ENCODE measurements at regions not wholly inside any gene's neighbourhood (a gene's known extent, or its start where the extent isn't known, plus 50 kb on each side); places are given as distances from the start of the nearest gene placed in this dataset.
A peak's percentile ranks its signal among the peaks of the same experiment; 100 is the strongest.

DNA sequence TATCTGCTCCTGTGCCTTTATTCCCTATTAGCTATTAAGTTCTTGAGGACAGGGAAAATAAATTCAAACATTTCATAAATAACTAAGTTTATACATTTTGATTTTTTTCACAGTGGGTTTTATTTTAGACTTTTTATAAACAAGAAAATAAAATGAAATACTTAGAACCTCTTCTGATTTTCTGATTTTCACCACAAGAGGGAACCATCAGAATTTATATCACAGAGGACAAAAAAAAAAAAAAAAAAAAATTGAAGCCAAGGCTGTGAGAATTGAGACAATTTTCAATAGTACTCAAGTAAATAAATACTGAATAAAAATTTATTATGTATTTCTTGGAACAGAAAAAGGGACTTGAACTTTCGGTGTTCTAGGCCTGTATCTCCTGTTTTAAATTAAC is 288.1 kb downstream of the SH3BGRL start:
- peak in 1 of 2 experiments; percentile 1 for DNase-seq
- TF ChIP-seq GATA1 (IDR thresholded peaks at IDR 0.05; ENCODE audit: low read depth, low read length): no peak
- TF ChIP-seq POLR2A (IDR thresholded peaks at IDR 0.05; ENCODE audit: low read length): no peak

DNA sequence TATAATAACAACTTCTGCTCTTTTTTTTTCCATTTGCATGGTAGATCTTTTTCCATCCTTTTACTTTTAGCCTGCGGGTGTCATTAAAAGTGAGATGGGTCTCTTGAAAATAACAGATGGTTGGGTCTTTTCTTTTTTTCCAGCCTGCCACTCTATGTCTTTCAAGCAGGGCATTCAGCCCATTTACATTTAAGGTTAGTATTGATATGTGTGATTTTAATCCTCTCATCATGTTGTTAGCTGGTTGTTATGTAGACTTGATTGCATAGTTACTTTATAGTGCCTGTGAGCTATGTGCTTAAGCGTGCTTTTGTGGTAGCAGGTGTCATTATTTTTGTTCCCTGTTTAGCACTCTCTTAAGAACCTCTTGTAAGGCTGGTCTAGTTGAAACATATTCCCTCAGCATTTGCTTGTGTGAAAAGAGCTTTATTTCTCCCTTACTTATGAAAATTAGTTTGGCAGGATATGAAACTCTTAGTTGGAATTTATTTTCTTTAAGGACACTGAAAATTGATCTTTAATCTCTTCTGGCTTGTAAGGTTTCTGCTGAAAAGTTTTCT is 326.1 kb downstream of the SH3BGRL start:
- no peak for DNase-seq
- TF ChIP-seq POLR2A (IDR thresholded peaks at IDR 0.05; ENCODE audit: low read length): no peak
- TF ChIP-seq GATA1 (IDR thresholded peaks at IDR 0.05; ENCODE audit: low read depth, low read length): no peak

DNA sequence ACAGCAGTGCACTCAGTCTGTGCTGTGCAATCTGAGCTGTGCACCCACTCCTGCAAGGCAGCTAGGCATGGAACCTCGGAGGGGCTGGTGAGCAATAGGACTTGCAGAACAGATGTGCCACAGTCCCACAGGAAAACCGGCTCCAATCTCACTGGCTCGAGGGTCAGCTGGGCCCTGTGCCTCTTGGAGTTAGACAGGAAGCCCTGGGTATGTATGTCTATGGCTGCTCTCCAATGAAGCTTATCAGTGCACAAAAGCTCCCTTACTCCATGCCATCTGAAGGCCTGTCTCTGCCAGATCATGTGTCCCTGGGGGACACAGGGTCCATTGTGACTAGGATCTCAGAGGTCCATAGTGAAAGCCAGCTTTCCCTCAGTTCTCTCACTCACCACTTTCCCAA is 335.8 kb downstream of the SH3BGRL start:
- no peak for TF ChIP-seq GATA1 (IDR thresholded peaks at IDR 0.05; ENCODE audit: low read depth, low read length)
- TF ChIP-seq POLR2A (IDR thresholded peaks at IDR 0.05; ENCODE audit: low read length): no peak
- no peak for DNase-seq

DNA sequence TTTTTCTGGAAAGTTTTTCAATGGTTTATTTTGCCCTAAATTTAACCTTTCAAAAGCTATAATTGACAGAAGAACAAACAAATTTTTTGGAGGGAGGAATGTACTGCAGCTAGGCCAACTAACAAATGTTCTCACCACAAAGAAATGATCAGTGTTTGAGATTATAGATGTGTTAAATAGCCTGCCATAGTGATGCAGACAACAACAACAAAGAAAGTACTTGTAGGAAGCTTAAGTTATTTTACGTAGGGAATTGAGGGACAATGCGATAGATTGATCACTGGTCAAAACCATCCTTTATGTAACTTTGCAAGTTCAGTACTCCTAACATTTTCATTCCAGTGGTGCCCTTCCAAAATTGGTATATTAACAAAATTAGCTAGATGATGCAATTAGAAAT is 340.4 kb downstream of the SH3BGRL start:
- TF ChIP-seq GATA1 (IDR thresholded peaks at IDR 0.05; ENCODE audit: low read depth, low read length) (no peak), POLR2A (IDR thresholded peaks at IDR 0.05; ENCODE audit: low read length) (no peak)
- no peak for DNase-seq

DNA sequence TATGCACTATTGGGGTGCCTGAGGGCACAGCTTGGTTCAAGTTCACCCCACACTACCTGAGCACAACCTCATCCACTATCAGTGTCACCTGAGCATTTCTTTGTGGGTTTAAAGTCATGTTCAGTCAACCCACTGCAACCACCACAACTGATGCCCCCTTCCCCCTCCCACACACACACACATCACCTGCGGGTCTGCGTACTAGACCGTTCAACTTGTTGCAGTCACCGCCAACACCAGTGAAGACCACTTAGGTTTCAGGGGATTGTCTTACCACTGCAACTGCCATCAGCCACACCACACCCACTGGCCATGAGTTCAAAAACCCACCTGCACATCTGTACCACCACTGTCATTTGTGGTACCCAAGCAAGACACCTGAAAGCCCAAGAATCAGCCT is 355.0 kb downstream of the SH3BGRL start:
- DNase-seq: no peak
- TF ChIP-seq POLR2A (IDR thresholded peaks at IDR 0.05; ENCODE audit: low read length): no peak
- TF ChIP-seq GATA1 (IDR thresholded peaks at IDR 0.05; ENCODE audit: low read depth, low read length): no peak

DNA sequence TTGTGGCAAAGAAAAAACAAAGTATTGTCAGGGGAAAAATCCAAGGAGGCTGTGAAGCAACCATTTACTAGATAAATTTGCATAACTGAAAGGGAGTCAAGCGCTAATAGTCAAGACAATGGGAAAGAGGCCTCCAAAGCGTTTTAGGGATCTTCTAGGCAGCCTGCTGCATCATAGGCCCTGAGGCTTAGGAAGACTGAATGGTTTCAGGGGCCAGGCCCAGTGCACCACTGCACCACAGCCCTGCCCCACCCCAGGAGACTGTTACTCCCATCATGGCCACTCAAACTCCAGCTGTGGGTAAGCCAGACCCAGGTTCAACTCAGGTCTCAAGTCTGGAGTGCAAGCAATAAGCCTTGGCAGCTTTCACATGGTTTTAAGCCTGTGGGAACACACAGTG is 362.9 kb downstream of the SH3BGRL start:
- no peak for DNase-seq
- no peak for TF ChIP-seq GATA1 (IDR thresholded peaks at IDR 0.05; ENCODE audit: low read depth, low read length)
- no peak for TF ChIP-seq POLR2A (IDR thresholded peaks at IDR 0.05; ENCODE audit: low read length)

DNA sequence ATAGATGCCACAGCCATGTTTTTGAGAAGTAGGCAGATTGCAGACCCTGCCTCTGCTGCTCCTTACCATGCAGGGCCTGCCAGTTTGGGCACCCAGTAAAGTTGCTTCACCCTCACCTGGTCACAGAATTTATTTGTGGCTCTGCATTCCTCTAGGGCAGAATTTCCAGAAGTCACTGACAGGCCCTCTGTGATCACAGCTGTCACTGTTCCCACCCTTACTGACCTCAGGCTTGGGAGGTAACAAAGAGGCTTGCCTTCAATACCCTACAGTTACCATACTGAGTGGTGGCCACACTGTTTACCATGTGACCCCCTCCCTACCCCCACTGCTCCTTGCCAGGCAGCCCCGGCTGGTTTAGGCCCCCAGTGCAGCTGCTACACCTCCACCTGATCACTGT is 375.1 kb downstream of the SH3BGRL start:
- no peak for DNase-seq
- TF ChIP-seq GATA1 (IDR thresholded peaks at IDR 0.05; ENCODE audit: low read depth, low read length): no peak
- no peak for TF ChIP-seq POLR2A (IDR thresholded peaks at IDR 0.05; ENCODE audit: low read length)

DNA sequence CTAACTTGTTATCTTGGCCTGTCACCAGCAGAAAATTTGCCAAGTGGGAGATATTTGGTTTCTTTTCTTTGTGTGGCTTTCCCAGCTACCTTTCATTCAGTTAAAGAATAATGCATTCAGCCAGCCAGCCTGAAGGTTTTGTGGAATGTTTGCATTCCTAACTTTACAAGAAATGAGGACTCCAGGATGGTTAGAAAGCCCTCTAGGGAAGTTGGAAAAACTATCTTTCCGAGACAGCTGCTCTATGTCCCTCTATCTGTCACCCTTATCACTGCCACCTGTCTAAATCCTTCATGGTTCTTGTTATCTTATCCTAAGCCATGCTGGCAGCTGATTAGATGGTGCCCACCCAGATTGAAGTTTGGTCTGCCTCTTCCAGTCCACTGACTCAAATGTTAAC is 384.2 kb downstream of the SH3BGRL start:
- TF ChIP-seq POLR2A (IDR thresholded peaks at IDR 0.05; ENCODE audit: low read length): no peak
- TF ChIP-seq GATA1 (IDR thresholded peaks at IDR 0.05; ENCODE audit: low read depth, low read length): no peak

DNA sequence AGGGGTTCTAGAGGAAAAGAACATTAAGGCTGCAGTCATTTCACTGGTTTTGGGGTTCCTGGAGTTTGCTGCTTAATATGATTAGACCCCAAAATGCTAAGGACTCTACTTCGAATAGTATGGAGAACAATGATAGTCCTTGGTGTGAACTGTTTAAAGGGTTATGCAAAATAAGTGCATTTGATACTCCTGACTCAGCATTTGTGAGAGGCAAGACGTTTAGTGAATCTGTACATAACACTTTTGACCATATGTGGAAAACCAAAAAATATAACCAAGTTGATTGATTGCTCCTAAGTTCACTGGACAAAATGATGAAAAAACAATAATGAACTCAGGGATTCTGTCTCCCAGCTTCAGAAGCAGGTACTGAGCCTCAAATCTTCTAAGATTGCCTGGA is 414.1 kb downstream of the SH3BGRL start:
- DNase-seq: no peak
- no peak for TF ChIP-seq POLR2A (IDR thresholded peaks at IDR 0.05; ENCODE audit: low read length)
- TF ChIP-seq GATA1 (IDR thresholded peaks at IDR 0.05; ENCODE audit: low read depth, low read length): no peak

More for the DNA sequence above, 384.2 kb downstream of the SH3BGRL start:
- DNase-seq: peak in 1 of 2 experiments; percentile 4

DNA sequence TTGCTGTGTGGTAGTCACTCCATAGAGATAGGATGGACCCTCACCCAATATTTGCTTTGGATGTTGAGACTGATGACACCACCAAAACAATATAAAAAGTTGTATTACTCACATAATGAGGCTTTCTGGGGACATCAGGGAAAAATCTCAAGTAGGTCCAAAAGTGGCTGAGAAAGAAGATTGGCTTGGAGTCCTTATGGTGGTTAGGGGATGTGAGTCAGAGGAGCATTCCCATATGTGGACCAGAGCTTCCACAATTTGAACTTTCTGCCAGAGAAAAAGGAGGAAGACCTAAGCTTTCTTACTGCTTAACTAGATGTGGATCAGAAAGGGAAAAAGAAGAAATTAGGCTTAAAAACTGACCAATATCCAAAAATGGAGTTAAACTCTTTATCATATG is 460.5 kb downstream of the SH3BGRL start:
- TF ChIP-seq POLR2A (IDR thresholded peaks at IDR 0.05; ENCODE audit: low read length) (no peak), GATA1 (IDR thresholded peaks at IDR 0.05; ENCODE audit: low read depth, low read length) (no peak)
- no peak for DNase-seq

DNA sequence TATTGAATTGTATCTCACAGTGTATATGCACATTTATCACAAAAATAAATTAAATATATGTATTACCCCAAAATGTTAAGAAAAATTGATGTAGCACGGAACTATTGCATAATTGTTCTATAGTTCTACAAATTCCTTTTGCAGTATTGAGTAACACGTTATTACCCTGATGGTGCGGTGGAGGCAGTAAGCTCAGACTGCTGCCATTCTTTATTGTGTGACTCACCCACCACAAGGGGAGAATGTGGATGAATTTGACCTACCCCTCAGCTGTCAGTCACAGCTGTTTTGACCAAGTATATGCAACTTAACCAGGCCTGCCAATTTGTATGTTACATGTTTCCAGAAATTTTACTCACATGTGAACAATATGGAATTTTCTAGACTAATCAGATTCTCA is 506.6 kb downstream of the SH3BGRL start:
- TF ChIP-seq GATA1 (IDR thresholded peaks at IDR 0.05; ENCODE audit: low read depth, low read length) (no peak), POLR2A (IDR thresholded peaks at IDR 0.05; ENCODE audit: low read length) (no peak)
- DNase-seq: no peak

DNA sequence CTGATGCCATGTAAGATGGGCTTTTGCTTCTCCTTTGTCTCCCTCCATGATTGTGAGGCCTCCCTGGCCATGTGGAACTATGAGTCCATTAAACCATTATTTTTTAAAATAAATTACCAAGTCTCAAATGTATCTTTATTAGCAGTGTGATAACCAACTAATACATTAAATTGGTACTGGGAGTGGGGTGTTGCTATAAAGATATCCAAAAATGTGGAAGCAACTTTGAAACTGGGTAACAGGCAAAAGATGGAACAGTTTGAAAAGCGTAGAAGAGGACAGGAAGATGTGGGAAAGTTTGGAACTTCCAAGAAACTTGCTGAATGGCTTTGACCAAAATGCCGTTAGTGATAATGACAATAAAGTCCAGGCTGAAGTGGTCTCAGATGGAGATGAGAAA is 526.7 kb downstream of the SH3BGRL start:
- TF ChIP-seq GATA1 (IDR thresholded peaks at IDR 0.05; ENCODE audit: low read depth, low read length) (no peak), POLR2A (IDR thresholded peaks at IDR 0.05; ENCODE audit: low read length) (no peak)
- no peak for DNase-seq

DNA sequence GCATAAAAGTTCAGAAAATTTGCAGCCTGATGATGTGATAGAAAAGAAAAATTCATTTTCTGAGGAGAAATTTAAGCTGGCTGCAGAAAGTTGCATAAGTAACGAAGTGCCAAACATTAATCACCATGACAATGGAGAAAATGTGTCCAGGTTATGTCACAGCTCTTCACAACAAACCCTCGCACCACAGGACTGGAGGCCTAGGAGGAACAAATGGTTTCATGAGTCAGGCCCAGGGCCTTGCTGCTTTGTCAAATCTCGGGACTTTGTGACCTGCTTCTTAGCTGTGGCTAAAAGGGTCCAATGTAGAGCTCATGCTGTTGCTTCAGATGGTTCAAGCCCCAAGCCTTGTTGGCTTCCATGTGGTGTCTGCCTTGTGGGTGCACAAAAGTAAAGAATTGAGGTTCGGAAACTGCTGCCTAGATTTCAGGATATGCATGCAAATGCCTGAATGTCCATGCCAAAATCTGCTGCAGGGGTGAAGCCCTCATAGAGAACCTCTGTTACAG is 527.4 kb downstream of the SH3BGRL start:
- no peak for DNase-seq
- TF ChIP-seq GATA1 (IDR thresholded peaks at IDR 0.05; ENCODE audit: low read depth, low read length) (no peak), POLR2A (IDR thresholded peaks at IDR 0.05; ENCODE audit: low read length) (no peak)

DNA sequence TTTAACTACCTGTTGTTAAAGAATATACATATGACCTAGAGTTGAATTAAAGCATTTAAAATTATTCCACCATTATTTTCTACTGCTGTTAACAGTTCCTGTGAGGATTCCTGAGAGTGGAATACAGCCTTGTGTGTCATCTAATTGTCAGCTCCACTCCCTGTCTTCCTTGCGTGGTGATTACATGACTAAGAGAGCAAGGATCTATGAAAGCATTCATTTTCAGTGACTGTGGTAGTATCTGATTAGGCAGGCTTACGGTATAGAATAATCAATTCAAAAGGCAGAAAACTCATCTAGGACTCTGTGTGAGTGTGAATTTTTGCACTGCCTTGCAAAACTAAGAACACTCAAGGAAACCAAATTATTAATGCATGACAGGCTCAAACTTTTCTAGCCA is 577.8 kb downstream of the SH3BGRL start:
- no peak for DNase-seq
- TF ChIP-seq POLR2A (IDR thresholded peaks at IDR 0.05; ENCODE audit: low read length): no peak
- no peak for TF ChIP-seq GATA1 (IDR thresholded peaks at IDR 0.05; ENCODE audit: low read depth, low read length)

DNA sequence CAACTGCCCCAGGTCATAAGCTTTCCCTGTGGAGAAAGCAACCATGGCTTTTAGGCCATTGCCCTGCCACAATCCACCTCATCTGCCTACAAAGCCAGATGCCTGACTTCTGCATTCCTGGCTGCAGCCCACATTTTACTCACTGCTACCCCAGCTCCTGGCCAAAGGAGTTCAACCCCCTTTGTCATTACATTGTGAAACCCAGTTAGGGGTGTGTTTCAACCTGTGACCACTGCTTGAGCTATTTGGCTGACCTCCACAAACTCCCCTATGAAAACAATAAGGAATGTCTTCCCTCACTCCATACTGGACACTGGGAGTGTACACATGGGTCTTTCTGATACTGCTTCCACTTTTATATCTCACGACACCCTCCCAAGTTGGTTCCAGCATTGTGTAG is 589.2 kb downstream of the SH3BGRL start:
- no peak for TF ChIP-seq GATA1 (IDR thresholded peaks at IDR 0.05; ENCODE audit: low read depth, low read length)
- TF ChIP-seq POLR2A (IDR thresholded peaks at IDR 0.05; ENCODE audit: low read length): no peak
- no peak for DNase-seq

All from erythroblast (primary cell).